ENCODE measurements at regions not wholly inside any gene's neighbourhood (a gene's known extent, or its start where the extent isn't known, plus 50 kb on each side); places are given as distances from the start of the nearest gene placed in this dataset.

DNA sequence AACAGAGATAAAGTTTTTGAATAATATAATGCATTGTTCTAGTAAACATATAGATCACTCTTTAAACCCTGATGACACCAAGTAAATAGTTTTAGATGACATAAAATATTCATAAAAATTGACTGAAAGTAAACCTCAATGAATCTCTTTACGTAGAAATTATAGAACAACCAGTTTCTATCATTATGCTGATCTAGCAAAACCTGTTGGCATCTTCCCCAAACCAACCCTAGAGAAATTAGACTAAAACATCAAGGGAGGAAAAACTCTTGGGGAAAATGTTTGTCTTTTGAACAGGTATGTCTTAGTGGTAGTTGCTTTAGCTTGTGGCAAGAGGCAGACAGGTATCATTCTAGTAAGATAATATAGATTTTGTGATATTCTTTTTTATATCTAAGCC, 747.0 kb upstream of the CDH6 start:
- no peak for TF ChIP-seq CTCF (IDR thresholded peaks at IDR 0.05; ENCODE audit: insufficient read depth, low read length)
- no peak for TF ChIP-seq POLR2AphosphoS5 (IDR thresholded peaks at IDR 0.05; ENCODE audit: low read depth)

Measured in HL-60 (cell line).